GM23248 (cell line): ENCODE measurements at regions not wholly inside any gene's neighbourhood (a gene's known extent, or its start where the extent isn't known, plus 50 kb on each side); places are given as distances from the start of the nearest gene placed in this dataset.

Source experiments
- EZH2 ChIP-seq: fragments of 200-600 bp; sonication (generic); IDR thresholded peaks from 2 replicates; pipeline ENCODE4 v1.6.1; 2018; ENCODE audit warnings: antibody characterized with exemption, mild to moderate bottlenecking; ENCODE audit not compliant: insufficient read depth, poor library complexity, severe bottlenecking
- EZH2phosphoT487 ChIP-seq: fragments of 200-600 bp; sonication (generic); IDR thresholded peaks from 2 replicates; pipeline ENCODE4 v1.6.1; 2018; ENCODE audit warnings: antibody characterized with exemption, moderate library complexity, mild to moderate bottlenecking, low read depth; ENCODE audit not compliant: insufficient read depth

DNA sequence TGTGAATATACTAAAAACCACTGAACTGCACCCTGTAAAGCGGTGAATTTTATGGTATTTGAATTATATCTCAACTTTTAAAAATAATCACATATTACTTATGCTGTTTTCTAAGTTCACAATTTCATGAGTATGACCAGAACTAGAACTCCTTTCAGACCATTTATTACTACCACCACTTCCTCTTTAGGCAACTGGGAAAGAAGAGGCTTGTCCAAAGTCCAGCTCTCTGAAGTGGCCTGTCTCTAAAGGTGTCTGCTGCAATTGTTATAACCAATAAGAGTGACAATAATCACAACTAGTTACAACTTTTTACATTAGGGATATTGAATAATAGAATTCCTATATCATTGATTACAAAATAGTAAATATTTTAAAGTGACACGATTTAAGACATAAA lies 267.9 kb upstream of the PIK3C3 start:
- no peak for TF ChIP-seq EZH2
- no peak for TF ChIP-seq EZH2phosphoT487
